ENCODE measurements at regions not wholly inside any gene's neighbourhood (a gene's known extent, or its start where the extent isn't known, plus 50 kb on each side); places are given as distances from the start of the nearest gene placed in this dataset.
A peak's percentile ranks its signal among the peaks of the same experiment; 100 is the strongest.

DNA sequence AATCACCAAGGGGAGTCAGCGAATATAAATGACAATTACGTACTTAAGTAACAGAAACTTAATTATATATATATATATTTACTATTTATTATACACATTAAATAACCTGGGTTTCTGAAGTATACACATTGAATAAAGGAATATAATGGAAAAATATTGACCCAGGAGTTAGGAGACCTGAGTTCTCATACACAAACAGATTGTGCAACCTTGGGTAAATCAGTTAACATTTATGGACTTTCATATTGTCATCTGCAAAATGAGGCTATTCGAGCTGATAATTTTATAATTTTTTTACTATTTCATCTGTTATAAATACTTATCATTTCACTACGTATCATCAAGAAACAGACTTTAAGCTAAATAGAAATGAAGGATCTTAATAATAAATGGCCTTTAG is 75.1 kb upstream of the SRRM3 start (continued):
- TF ChIP-seq, protein P1, sequence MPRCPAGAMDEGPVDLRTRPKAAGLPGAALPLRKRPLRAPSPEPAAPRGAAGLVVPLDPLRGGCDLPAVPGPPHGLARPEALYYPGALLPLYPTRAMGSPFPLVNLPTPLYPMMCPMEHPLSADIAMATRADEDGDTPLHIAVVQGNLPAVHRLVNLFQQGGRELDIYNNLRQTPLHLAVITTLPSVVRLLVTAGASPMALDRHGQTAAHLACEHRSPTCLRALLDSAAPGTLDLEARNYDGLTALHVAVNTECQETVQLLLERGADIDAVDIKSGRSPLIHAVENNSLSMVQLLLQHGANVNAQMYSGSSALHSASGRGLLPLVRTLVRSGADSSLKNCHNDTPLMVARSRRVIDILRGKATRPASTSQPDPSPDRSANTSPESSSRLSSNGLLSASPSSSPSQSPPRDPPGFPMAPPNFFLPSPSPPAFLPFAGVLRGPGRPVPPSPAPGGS (IDR thresholded peaks at IDR 0.05) = no peak
- TF ChIP-seq BHLHE40 (IDR thresholded peaks at IDR 0.05; ENCODE audit: low read depth, low read length) = no peak
- no peak for TF ChIP-seq JUN (IDR thresholded peaks at IDR 0.05)
- no peak for TF ChIP-seq HEYL (CRISPR knock-in tag; IDR thresholded peaks at IDR 0.05)
- no peak for TF ChIP-seq PHF8 (IDR thresholded peaks at IDR 0.05; ENCODE audit: borderline replicate concordance, low read depth)
- no peak for TF ChIP-seq RCOR1 (IDR thresholded peaks at IDR 0.05; ENCODE audit: low read depth, low read length)

DNA sequence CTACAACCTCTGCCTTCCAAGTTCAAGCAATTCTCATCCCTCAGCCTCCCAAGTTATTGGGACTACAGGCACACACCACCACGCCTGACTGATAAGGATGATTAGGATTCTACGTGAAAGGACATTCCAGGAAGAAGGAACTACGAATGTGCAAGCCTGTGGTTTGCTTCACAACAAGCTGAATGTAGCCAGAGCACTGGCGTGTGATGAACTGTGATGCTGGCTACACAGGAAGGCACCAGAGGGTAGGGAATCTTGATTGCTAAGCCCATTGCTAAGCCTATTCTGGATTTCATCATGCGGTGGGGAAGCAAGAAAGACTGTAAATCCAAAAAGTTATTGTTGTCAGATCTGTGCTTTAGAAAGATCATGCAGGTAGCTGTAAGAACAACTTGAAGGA is 72.3 kb upstream of the SRRM3 start:
- POLR2A ChIA-PET = no interaction called here

DNA sequence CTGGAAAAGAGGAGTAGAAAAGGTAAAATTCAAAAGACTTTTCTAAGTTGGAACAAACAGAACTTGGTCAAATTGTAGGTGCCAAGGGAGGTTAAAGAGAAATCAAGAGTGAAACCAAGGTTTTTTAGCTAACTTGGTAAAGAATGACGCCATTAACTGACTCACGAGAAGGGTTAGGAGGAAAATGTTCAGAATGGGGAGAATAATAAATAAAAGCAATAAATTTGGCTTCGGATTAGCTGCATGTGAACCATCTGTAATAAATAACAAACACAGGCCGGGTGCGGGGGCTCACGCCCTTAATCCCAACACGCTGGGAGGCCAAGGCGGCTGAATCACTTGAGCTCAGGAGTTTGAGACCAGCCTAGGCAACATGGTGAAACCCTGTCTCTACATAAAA is 71.9 kb upstream of the SRRM3 start:
- 95% methylated on average over 8 of the region's 8 CpGs for WGBS (ENCODE audit: missing lambda C conversion rate)
- no peak overlapping the region for H3K4me2 ChIP-seq
- no peak overlapping the region for H3K4me3 ChIP-seq
- ATAC-seq (no peak), DNase-seq (ENCODE audit: low read depth in 1 of 2, low spot score in 1 of 2) (no peak), FAIRE-seq (no peak)
- CTCF ChIA-PET = interaction anchor here (0.7 to 7.9 kb wide), 17 partner anchors 7 to 263 kb away, joined by 3 to 151 read pairs (median 5); partner anchors contain the start of genes MDH2 and STYXL1
- peaks cover 11% of the 10 kb centered on the region; the same call in 2 of the 3 replicates for H3K4me1 ChIP-seq
- POLR2A ChIA-PET = interaction anchor here (0.7 kb wide), 1 partner anchor 82 kb away, joined by 3 read pairs; the partner anchor contains the start of genes MDH2 and STYXL1
- no peaks in the 10 kb centered on the region for H3K9me3 ChIP-seq
- no peak for TF ChIP-seq NPAS2 (CRISPR knock-in tag; IDR thresholded peaks at IDR 0.05; ENCODE audit: borderline replicate concordance)
- TF ChIP-seq FOXS1 (CRISPR knock-in tag; IDR thresholded peaks at IDR 0.05) = no peak
- TF ChIP-seq CHD4 (IDR thresholded peaks at IDR 0.05; ENCODE audit: borderline replicate concordance) = no peak
- TF ChIP-seq HOXA7 (CRISPR knock-in tag; IDR thresholded peaks at IDR 0.05) = no peak
- TF ChIP-seq POLR2A (IDR thresholded peaks at IDR 0.05; ENCODE audit: low read length) = no peak
- TF ChIP-seq, protein P2, sequence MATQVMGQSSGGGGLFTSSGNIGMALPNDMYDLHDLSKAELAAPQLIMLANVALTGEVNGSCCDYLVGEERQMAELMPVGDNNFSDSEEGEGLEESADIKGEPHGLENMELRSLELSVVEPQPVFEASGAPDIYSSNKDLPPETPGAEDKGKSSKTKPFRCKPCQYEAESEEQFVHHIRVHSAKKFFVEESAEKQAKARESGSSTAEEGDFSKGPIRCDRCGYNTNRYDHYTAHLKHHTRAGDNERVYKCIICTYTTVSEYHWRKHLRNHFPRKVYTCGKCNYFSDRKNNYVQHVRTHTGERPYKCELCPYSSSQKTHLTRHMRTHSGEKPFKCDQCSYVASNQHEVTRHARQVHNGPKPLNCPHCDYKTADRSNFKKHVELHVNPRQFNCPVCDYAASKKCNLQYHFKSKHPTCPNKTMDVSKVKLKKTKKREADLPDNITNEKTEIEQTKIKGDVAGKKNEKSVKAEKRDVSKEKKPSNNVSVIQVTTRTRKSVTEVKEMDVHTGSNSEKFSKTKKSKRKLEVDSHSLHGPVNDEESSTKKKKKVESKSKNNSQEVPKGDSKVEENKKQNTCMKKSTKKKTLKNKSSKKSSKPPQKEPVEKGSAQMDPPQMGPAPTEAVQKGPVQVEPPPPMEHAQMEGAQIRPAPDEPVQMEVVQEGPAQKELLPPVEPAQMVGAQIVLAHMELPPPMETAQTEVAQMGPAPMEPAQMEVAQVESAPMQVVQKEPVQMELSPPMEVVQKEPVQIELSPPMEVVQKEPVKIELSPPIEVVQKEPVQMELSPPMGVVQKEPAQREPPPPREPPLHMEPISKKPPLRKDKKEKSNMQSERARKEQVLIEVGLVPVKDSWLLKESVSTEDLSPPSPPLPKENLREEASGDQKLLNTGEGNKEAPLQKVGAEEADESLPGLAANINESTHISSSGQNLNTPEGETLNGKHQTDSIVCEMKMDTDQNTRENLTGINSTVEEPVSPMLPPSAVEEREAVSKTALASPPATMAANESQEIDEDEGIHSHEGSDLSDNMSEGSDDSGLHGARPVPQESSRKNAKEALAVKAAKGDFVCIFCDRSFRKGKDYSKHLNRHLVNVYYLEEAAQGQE (IDR thresholded peaks at IDR 0.05) = no peak
- no peak for TF ChIP-seq JUN (IDR thresholded peaks at IDR 0.05)
- peak overlapping the region; percentile 42 to 73; a peak in 5 of 6 replicates for H3K27ac ChIP-seq

More for the DNA sequence above, 72.3 kb upstream of the SRRM3 start:
- DNase-seq (ENCODE audit: low read depth in 1 of 2, low spot score in 1 of 2) (no peak), FAIRE-seq (no peak), ATAC-seq (no peak)
- Histone ChIP-seq H3K4me3 (no peak overlapping the region), H3K9me3 (no peaks in the 10 kb centered on the region), H3K4me2 (no peak overlapping the region), H3K27ac (peak overlapping the region; percentile 42 to 73; a peak in 5 of 6 replicates), H3K4me1 (peaks cover 11% of the 10 kb centered on the region; the same call in 2 of the 3 replicates)
- WGBS (ENCODE audit: missing lambda C conversion rate) = 82% methylated on average over 5 of the region's 5 CpGs
- TF ChIP-seq NFE2L2 (conservative IDR thresholded peaks at IDR 0.05; ENCODE audit: low read length) (no peak), MYC (IDR thresholded peaks at IDR 0.05; ENCODE audit: borderline replicate concordance, low read length) (no peak), RARB (CRISPR knock-in tag; IDR thresholded peaks at IDR 0.05) (no peak), ZNF302 (CRISPR knock-in tag; IDR thresholded peaks at IDR 0.05) (no peak), HEYL (CRISPR knock-in tag; IDR thresholded peaks at IDR 0.05) (no peak), HOXB5 (CRISPR knock-in tag; IDR thresholded peaks at IDR 0.05) (no peak), CBX2 (IDR thresholded peaks at IDR 0.05; ENCODE audit: borderline replicate concordance, low read depth) (no peak), KDM1A (IDR thresholded peaks at IDR 0.05; ENCODE audit: low read depth) (no peak), EHF (CRISPR knock-in tag; IDR thresholded peaks at IDR 0.05) (no peak), BHLHE40 (IDR thresholded peaks at IDR 0.05; ENCODE audit: low read depth, low read length) (no peak), RFX5 (IDR thresholded peaks at IDR 0.05) (no peak), CHD2 (IDR thresholded peaks at IDR 0.05; ENCODE audit: low read length, partially characterized antibody) (no peak), JUNB (IDR thresholded peaks at IDR 0.05) (no peak), FOXS1 (CRISPR knock-in tag; IDR thresholded peaks at IDR 0.05) (no peak), TP53 (CRISPR knock-in tag; IDR thresholded peaks at IDR 0.05) (no peak), CEBPB (IDR thresholded peaks at IDR 0.05) (no peak)
- TF ChIP-seq, protein P3, sequence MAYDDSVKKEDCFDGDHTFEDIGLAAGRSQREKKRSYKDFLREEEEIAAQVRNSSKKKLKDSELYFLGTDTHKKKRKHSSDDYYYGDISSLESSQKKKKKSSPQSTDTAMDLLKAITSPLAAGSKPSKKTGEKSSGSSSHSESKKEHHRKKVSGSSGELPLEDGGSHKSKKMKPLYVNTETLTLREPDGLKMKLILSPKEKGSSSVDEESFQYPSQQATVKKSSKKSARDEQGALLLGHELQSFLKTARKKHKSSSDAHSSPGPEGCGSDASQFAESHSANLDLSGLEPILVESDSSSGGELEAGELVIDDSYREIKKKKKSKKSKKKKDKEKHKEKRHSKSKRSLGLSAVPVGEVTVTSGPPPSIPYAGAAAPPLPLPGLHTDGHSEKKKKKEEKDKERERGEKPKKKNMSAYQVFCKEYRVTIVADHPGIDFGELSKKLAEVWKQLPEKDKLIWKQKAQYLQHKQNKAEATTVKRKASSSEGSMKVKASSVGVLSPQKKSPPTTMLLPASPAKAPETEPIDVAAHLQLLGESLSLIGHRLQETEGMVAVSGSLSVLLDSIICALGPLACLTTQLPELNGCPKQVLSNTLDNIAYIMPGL (CRISPR knock-in tag; IDR thresholded peaks at IDR 0.05; ENCODE audit: borderline replicate concordance) = no peak
- CTCF ChIA-PET = interaction anchor here (0.9 to 7.9 kb wide), 10 partner anchors 12 to 262 kb away, joined by 3 to 151 read pairs (median 5); partner anchors contain the start of genes MDH2 and STYXL1
